OCI-LY1 (cell line): ENCODE measurements at regions not wholly inside any gene's neighbourhood (a gene's known extent, or its start where the extent isn't known, plus 50 kb on each side); places are given as distances from the start of the nearest gene placed in this dataset.

Source experiments
- H2AFZ ChIP-seq: fragments of 200-600 bp; sonication (generic), shearing (Covaris generic); 2 replicates; pipeline ENCODE4 v1.6.0; 2014; ENCODE audit warnings: antibody characterized with exemption, mild to moderate bottlenecking, low read length
- H3F3A ChIP-seq: fragments of 200-600 bp; sonication (generic), shearing (Covaris generic); 2 replicates; pipeline ENCODE4 v1.6.0; 2014; ENCODE audit warnings: mild to moderate bottlenecking, antibody characterized with exemption, low read length, moderate library complexity; ENCODE audit not compliant: insufficient read depth
- H3K27ac ChIP-seq: fragments of 200-600 bp; sonication (generic); 2 replicates; pipeline ENCODE4 v1.5.1; 2014; ENCODE audit warnings: low read length, mixed run types, mild to moderate bottlenecking, low read depth; ENCODE audit not compliant: poor library complexity, severe bottlenecking
- H3K27me3 ChIP-seq: fragments of 200-600 bp; sonication (generic); 2 replicates; pipeline ENCODE4 v1.6.0; 2014; ENCODE audit warnings: antibody characterized with exemption, mild to moderate bottlenecking, low read length, moderate library complexity; ENCODE audit not compliant: insufficient read depth
- H3K36me3 ChIP-seq: fragments of 200-600 bp; sonication (generic); 2 replicates; pipeline ENCODE4 v1.6.1; 2014; ENCODE audit warnings: mild to moderate bottlenecking, antibody characterized with exemption, low read length, moderate library complexity, mixed read lengths; ENCODE audit not compliant: insufficient read depth
- H3K4me1 ChIP-seq: fragments of 200-600 bp; sonication (generic); 2 replicates; pipeline ENCODE4 v1.5.1; 2014; ENCODE audit warnings: mild to moderate bottlenecking, low read length, moderate library complexity; ENCODE audit not compliant: insufficient read depth, severe bottlenecking
- H3K4me2 ChIP-seq: fragments of 200-600 bp; sonication (generic), shearing (Covaris generic); 2 replicates; pipeline ENCODE4 v1.6.1; 2014; ENCODE audit warnings: low read length
- H3K4me3 ChIP-seq: fragments of 200-600 bp; sonication (generic); 2 replicates; pipeline ENCODE4 v1.5.1; 2014; ENCODE audit warnings: low read length, low read depth, mild to moderate bottlenecking, mixed read lengths; ENCODE audit not compliant: poor library complexity, severe bottlenecking
- H3K79me2 ChIP-seq: fragments of 200-600 bp; shearing (Covaris generic); 2 replicates; pipeline ENCODE4 v1.6.1; 2016; ENCODE audit warnings: mixed run types, low read length, mixed read lengths; ENCODE audit not compliant: insufficient read depth
- H3K9ac ChIP-seq: fragments of 200-600 bp; sonication (generic), shearing (Covaris generic); 2 replicates; pipeline ENCODE4 v1.6.1; 2014; ENCODE audit warnings: mild to moderate bottlenecking, low read length, mixed read lengths
- H3K9me2 ChIP-seq: fragments of 200-600 bp; sonication (generic), shearing (Covaris generic); 2 replicates; pipeline ENCODE4 v1.6.1; 2014; ENCODE audit warnings: low read depth, mild to moderate bottlenecking, low read length, mixed read lengths
- H3K9me3 ChIP-seq: fragments of 200-600 bp; shearing (Covaris generic); 2 replicates; pipeline ENCODE4 v1.6.1; 2014; ENCODE audit warnings: low read length, mixed read lengths
- H4K20me1 ChIP-seq: fragments of 200-600 bp; sonication (generic), shearing (Covaris generic); 2 replicates; pipeline ENCODE4 v1.6.0; 2016; ENCODE audit warnings: mild to moderate bottlenecking, low read length; ENCODE audit not compliant: insufficient read depth
- CTCF ChIP-seq: fragments of 200-600 bp; sonication (generic), shearing (Covaris generic); IDR thresholded peaks from 2 replicates; pipeline ENCODE4 v1.5.1; 2017; ENCODE audit warnings: mild to moderate bottlenecking, antibody characterized with exemption, low read length, moderate library complexity, mixed read lengths
- EZH2 ChIP-seq: fragments of 200-600 bp; sonication (generic), shearing (Covaris generic); IDR thresholded peaks from 2 replicates; pipeline ENCODE4 v1.8.0; 2017; ENCODE audit warnings: borderline replicate concordance, mixed run types, mild to moderate bottlenecking, antibody characterized with exemption, low read length, moderate library complexity, mixed read lengths

DNA sequence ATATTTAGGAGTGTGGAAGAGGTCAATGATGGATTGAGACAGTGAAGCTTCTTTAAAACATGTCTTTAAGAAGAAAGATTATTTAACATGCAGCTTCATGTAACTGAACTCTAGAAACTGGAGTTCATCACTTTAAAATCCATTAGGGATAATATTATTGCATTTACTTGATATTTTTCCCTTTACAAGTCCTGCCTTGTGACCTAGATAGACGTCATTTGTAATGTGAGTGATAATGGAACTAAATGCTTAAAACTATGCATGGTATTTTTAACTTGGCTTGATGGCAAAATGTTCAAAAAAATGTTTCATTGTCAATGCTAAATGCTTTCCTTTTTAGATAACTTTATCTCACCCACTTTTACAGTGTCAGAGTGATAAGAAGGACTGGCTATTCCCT, 723.7 kb downstream of the RWDD3 start:
- H3K9me2 ChIP-seq, result no peaks in the 10 kb centered on the region
- H3K79me2 ChIP-seq, result no peaks in the 10 kb centered on the region
- H3K27ac ChIP-seq, result no peak overlapping the region
- no peak for TF ChIP-seq CTCF
- no peak for TF ChIP-seq EZH2
- no peak overlapping the region for H2AFZ ChIP-seq
- H3K4me3 ChIP-seq, result no peak overlapping the region
- no peaks in the 10 kb centered on the region for H3K9me3 ChIP-seq
- no peak overlapping the region for H3K9ac ChIP-seq
- H3K4me1 ChIP-seq, result no peaks in the 10 kb centered on the region
- no peaks in the 10 kb centered on the region for H3F3A ChIP-seq
- H3K4me2 ChIP-seq, result no peak overlapping the region
- no peaks in the 10 kb centered on the region for H3K27me3 ChIP-seq
- H4K20me1 ChIP-seq, result no peaks in the 10 kb centered on the region
- no peaks in the 10 kb centered on the region for H3K36me3 ChIP-seq

DNA sequence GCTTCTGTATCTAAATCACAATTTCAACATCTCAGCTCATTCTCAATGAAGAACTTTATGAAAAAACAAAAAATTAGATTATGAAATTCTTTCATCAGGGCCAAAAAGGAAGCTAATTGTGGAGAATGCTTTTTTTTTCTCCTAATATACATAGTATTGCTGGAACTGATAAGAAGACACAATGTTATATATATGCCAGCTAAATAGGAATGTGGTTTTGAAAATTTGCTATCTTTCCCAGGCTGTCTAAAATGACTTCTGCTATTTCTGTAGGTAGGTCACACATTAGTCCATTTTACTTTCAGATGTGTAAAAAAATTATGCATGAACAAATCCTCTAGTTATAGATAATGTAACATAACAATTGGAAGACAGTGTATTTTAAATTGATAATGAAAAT, 732.9 kb downstream of the RWDD3 start:
- Histone ChIP-seq H3K4me2 (no peak overlapping the region), H3K9me2 (no peaks in the 10 kb centered on the region), H3K4me1 (no peaks in the 10 kb centered on the region), H3K9ac (no peak overlapping the region), H3K9me3 (no peaks in the 10 kb centered on the region), H3K27ac (no peak overlapping the region), H3F3A (no peaks in the 10 kb centered on the region), H3K36me3 (no peaks in the 10 kb centered on the region), H4K20me1 (no peaks in the 10 kb centered on the region), H3K4me3 (no peak overlapping the region), H2AFZ (no peak overlapping the region), H3K27me3 (no peaks in the 10 kb centered on the region), H3K79me2 (no peaks in the 10 kb centered on the region)
- no peak for TF ChIP-seq CTCF
- no peak for TF ChIP-seq EZH2

DNA sequence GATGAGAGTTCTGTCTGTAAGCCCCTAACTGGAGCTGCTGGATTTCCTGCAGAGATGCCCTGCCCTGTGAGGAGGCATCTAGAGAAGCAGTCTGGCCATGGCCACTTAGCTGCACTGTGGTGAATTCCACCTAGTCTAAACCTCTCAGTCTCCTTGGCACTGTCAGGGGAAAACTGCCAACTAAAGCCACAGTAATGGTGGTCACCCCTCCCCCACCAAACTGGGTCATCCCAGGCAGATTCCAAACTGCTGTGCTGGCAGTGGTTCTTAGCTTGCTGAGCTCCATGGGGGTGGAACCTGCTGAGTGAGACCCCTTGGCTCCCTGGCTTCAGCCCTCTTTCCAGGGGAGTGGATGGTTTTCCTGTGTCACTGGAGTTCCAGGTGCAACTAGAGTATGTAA, 740.6 kb downstream of the RWDD3 start:
- Histone ChIP-seq H4K20me1 (no peaks in the 10 kb centered on the region), H3K4me3 (no peak overlapping the region), H3F3A (no peaks in the 10 kb centered on the region), H3K27me3 (no peaks in the 10 kb centered on the region), H3K9me3 (no peaks in the 10 kb centered on the region), H3K4me1 (no peaks in the 10 kb centered on the region), H3K4me2 (no peak overlapping the region), H3K27ac (no peak overlapping the region), H2AFZ (no peak overlapping the region), H3K9me2 (no peaks in the 10 kb centered on the region), H3K36me3 (no peaks in the 10 kb centered on the region), H3K9ac (no peak overlapping the region), H3K79me2 (no peaks in the 10 kb centered on the region)
- TF ChIP-seq EZH2 (no peak), CTCF (no peak)
